ENCODE measurements at regions not wholly inside any gene's neighbourhood (a gene's known extent, or its start where the extent isn't known, plus 50 kb on each side); places are given as distances from the start of the nearest gene placed in this dataset.
"Not testable (repeated sequence)": the region's sequence is repeated elsewhere in the genome, so short reads cannot be mapped to it uniquely, and the experiment has no call there.

- H3K36me3 ChIP-seq (ENCODE audit: insufficient read depth, low read length); H3K4me3 ChIP-seq (ENCODE audit: low read length); H3K27me3 ChIP-seq (ENCODE audit: insufficient read depth, low read length); H3K9me3 ChIP-seq (ENCODE audit: low read length); H2AFZ ChIP-seq (ENCODE audit: low read depth, low read length): not testable (repeated sequence)
- peaks cover 13% of the 10 kb centered on the region for H3K4me1 ChIP-seq (ENCODE audit: insufficient read depth, low read length)
Observed at GRCh38 chr5:74523698-74524097, 116.8 kb downstream of the ENC1 start.

- peaks cover 13% of the 10 kb centered on the region for H3K4me1 ChIP-seq (ENCODE audit: insufficient read depth, low read length)
- not testable (repeated sequence) for H3K27me3 ChIP-seq (ENCODE audit: insufficient read depth, low read length); H3K9me3 ChIP-seq (ENCODE audit: low read length); H3K4me3 ChIP-seq (ENCODE audit: low read length); H3K36me3 ChIP-seq (ENCODE audit: insufficient read depth, low read length); H2AFZ ChIP-seq (ENCODE audit: low read depth, low read length)
Observed at GRCh38 chr5:74522838-74523237, 117.7 kb downstream of the ENC1 start.

- H3K9me3 ChIP-seq (ENCODE audit: low read length): peaks cover 4% of the 10 kb centered on the region
- no peak overlapping the region for H2AFZ ChIP-seq (ENCODE audit: low read depth, low read length)
- H3K4me1 ChIP-seq (ENCODE audit: insufficient read depth, low read length): peaks cover 13% of the 10 kb centered on the region
- H3K4me3 ChIP-seq (ENCODE audit: low read length): no peak overlapping the region
- no peaks in the 10 kb centered on the region for H3K36me3 ChIP-seq (ENCODE audit: insufficient read depth, low read length)
- H3K27me3 ChIP-seq (ENCODE audit: insufficient read depth, low read length): no peaks in the 10 kb centered on the region
Observed at GRCh38 chr5:74521401-74521800, 119.1 kb downstream of the ENC1 start.

GRCh38 chr5:74519679-74520078, 120.8 kb downstream of the ENC1 start:
- H3K27me3 ChIP-seq (ENCODE audit: insufficient read depth, low read length): no peaks in the 10 kb centered on the region
- H3K4me3 ChIP-seq (ENCODE audit: low read length): no peak overlapping the region
- H2AFZ ChIP-seq (ENCODE audit: low read depth, low read length): no peak overlapping the region
- H3K4me1 ChIP-seq (ENCODE audit: insufficient read depth, low read length): peaks cover 13% of the 10 kb centered on the region
- H3K36me3 ChIP-seq (ENCODE audit: insufficient read depth, low read length): no peaks in the 10 kb centered on the region
- peaks cover 4% of the 10 kb centered on the region for H3K9me3 ChIP-seq (ENCODE audit: low read length)

GRCh38 chr5:74519161-74519571, 121.4 kb downstream of the ENC1 start:
- Histone ChIP-seq H2AFZ (ENCODE audit: low read depth, low read length) (no peak overlapping the region), H3K4me1 (ENCODE audit: insufficient read depth, low read length) (peaks cover 13% of the 10 kb centered on the region), H3K4me3 (ENCODE audit: low read length) (no peak overlapping the region), H3K27me3 (ENCODE audit: insufficient read depth, low read length) (no peaks in the 10 kb centered on the region), H3K9me3 (ENCODE audit: low read length) (peaks cover 4% of the 10 kb centered on the region), H3K36me3 (ENCODE audit: insufficient read depth, low read length) (no peaks in the 10 kb centered on the region)

GRCh38 chr5:74517700-74518099, 122.8 kb downstream of the ENC1 start:
- peaks cover 2% of the 10 kb centered on the region for H3K9me3 ChIP-seq (ENCODE audit: low read length)
- peaks cover 13% of the 10 kb centered on the region for H3K4me1 ChIP-seq (ENCODE audit: insufficient read depth, low read length)
- H3K4me3 ChIP-seq (ENCODE audit: low read length): no peak overlapping the region
- H2AFZ ChIP-seq (ENCODE audit: low read depth, low read length): no peak overlapping the region
- H3K36me3 ChIP-seq (ENCODE audit: insufficient read depth, low read length): no peaks in the 10 kb centered on the region
- no peaks in the 10 kb centered on the region for H3K27me3 ChIP-seq (ENCODE audit: insufficient read depth, low read length)

GRCh38 chr5:74516211-74516636, 124.3 kb downstream of the ENC1 start:
- no peaks in the 10 kb centered on the region for H3K27me3 ChIP-seq (ENCODE audit: insufficient read depth, low read length)
- H2AFZ ChIP-seq (ENCODE audit: low read depth, low read length): no peak overlapping the region
- H3K9me3 ChIP-seq (ENCODE audit: low read length): no peaks in the 10 kb centered on the region
- no peak overlapping the region for H3K4me3 ChIP-seq (ENCODE audit: low read length)
- peaks cover 8% of the 10 kb centered on the region for H3K4me1 ChIP-seq (ENCODE audit: insufficient read depth, low read length)
- no peaks in the 10 kb centered on the region for H3K36me3 ChIP-seq (ENCODE audit: insufficient read depth, low read length)

GRCh38 chr5:74514888-74515551, 125.5 kb downstream of the ENC1 start:
- peaks cover 7% of the 10 kb centered on the region for H3K4me1 ChIP-seq (ENCODE audit: insufficient read depth, low read length)
- no peaks in the 10 kb centered on the region for H3K9me3 ChIP-seq (ENCODE audit: low read length)
- H3K4me3 ChIP-seq (ENCODE audit: low read length): no peak overlapping the region
- no peaks in the 10 kb centered on the region for H3K36me3 ChIP-seq (ENCODE audit: insufficient read depth, low read length)
- H2AFZ ChIP-seq (ENCODE audit: low read depth, low read length): no peak overlapping the region
- no peaks in the 10 kb centered on the region for H3K27me3 ChIP-seq (ENCODE audit: insufficient read depth, low read length)

GRCh38 chr5:74511770-74512169, 128.8 kb downstream of the ENC1 start:
- H3K4me3 ChIP-seq (ENCODE audit: low read length); H3K4me1 ChIP-seq (ENCODE audit: insufficient read depth, low read length); H3K27me3 ChIP-seq (ENCODE audit: insufficient read depth, low read length); H3K9me3 ChIP-seq (ENCODE audit: low read length); H2AFZ ChIP-seq (ENCODE audit: low read depth, low read length); H3K36me3 ChIP-seq (ENCODE audit: insufficient read depth, low read length): not testable (repeated sequence)

GRCh38 chr5:74510476-74511075, 130.0 kb downstream of the ENC1 start:
- no peak overlapping the region for H2AFZ ChIP-seq (ENCODE audit: low read depth, low read length)
- no peaks in the 10 kb centered on the region for H3K36me3 ChIP-seq (ENCODE audit: insufficient read depth, low read length)
- no peaks in the 10 kb centered on the region for H3K27me3 ChIP-seq (ENCODE audit: insufficient read depth, low read length)
- H3K4me3 ChIP-seq (ENCODE audit: low read length): no peak overlapping the region
- no peaks in the 10 kb centered on the region for H3K9me3 ChIP-seq (ENCODE audit: low read length)
- no peaks in the 10 kb centered on the region for H3K4me1 ChIP-seq (ENCODE audit: insufficient read depth, low read length)

- H3K36me3 ChIP-seq (ENCODE audit: insufficient read depth, low read length): no peaks in the 10 kb centered on the region
- no peak overlapping the region for H2AFZ ChIP-seq (ENCODE audit: low read depth, low read length)
- H3K4me3 ChIP-seq (ENCODE audit: low read length): no peak overlapping the region
- no peaks in the 10 kb centered on the region for H3K4me1 ChIP-seq (ENCODE audit: insufficient read depth, low read length)
- no peaks in the 10 kb centered on the region for H3K27me3 ChIP-seq (ENCODE audit: insufficient read depth, low read length)
- no peaks in the 10 kb centered on the region for H3K9me3 ChIP-seq (ENCODE audit: low read length)
Observed at GRCh38 chr5:74507370-74508005, 133.0 kb downstream of the ENC1 start.

GRCh38 chr5:74506119-74506518, 134.4 kb downstream of the ENC1 start:
- Histone ChIP-seq H3K36me3 (ENCODE audit: insufficient read depth, low read length) (no peaks in the 10 kb centered on the region), H3K9me3 (ENCODE audit: low read length) (no peaks in the 10 kb centered on the region), H3K4me3 (ENCODE audit: low read length) (no peak overlapping the region), H2AFZ (ENCODE audit: low read depth, low read length) (no peak overlapping the region), H3K4me1 (ENCODE audit: insufficient read depth, low read length) (peaks cover 8% of the 10 kb centered on the region), H3K27me3 (ENCODE audit: insufficient read depth, low read length) (no peaks in the 10 kb centered on the region)

- Histone ChIP-seq H3K36me3 (ENCODE audit: insufficient read depth, low read length) (no peaks in the 10 kb centered on the region), H3K9me3 (ENCODE audit: low read length) (no peaks in the 10 kb centered on the region), H2AFZ (ENCODE audit: low read depth, low read length) (no peak overlapping the region), H3K4me3 (ENCODE audit: low read length) (no peak overlapping the region), H3K4me1 (ENCODE audit: insufficient read depth, low read length) (peaks cover 25% of the 10 kb centered on the region), H3K27me3 (ENCODE audit: insufficient read depth, low read length) (no peaks in the 10 kb centered on the region)
Observed at GRCh38 chr5:74504463-74504862, 136.1 kb downstream of the ENC1 start.

Data from neuron (in vitro differentiated cells).